ENCODE measurements at regions not wholly inside any gene's neighbourhood (a gene's known extent, or its start where the extent isn't known, plus 50 kb on each side); places are given as distances from the start of the nearest gene placed in this dataset.

DNA sequence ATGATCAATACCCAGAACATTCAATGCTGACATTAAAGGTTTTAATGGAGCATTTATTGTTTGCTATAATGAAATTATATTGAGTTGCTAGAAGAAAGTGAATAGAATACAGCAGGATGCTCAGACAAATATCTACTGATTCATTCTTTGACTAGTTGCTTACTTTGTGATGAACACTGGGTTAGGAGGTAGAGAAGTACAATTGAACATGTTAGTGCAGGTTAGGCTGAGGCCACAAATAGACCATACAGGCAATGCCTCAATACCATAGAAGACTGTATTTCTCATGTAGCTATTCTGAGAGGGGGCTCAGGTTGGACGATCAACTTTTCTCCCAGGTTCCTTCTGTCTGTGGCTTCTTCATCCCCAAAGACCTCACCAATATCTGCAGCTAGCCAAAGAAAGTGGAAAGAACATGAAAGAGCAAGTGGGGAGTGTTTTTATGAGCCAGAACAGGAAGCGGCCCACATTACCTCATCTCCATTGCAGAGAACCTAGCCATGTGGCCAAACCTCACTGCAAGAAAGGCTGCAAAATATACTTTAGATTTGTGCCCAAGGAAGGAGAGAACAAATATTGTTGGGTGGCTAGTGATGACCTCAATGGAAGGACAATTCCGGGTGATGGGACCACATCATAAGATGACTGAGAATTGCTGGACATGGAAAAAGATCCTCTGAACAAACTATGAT lies 180.3 kb upstream of the GATB start:
- no peak for DNase-seq (ENCODE audit: low read depth)

DNA sequence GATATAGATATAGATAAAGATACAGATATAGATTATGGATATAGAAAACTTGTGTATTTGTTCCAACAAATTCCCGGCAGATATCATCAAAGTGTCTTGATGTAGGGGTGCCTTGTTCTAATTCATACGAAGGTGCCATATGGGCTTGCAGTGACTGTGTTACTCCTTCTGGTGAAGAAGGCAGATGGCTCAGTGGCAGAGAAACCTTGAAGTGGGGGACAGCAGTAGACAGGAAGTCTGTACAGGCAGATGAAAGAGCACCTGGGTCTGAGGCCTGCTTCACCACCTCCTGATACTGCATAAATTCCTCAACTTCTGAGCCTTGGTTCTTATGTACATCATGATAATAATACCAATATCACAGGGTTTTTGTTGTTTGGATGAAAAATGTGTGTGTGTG lies 179.5 kb upstream of the GATB start:
- DNase-seq (ENCODE audit: low read depth) = no peak

GRCh38 chr4:151939670-151940069 lies 178.9 kb upstream of the GATB start:
- no peak for DNase-seq (ENCODE audit: low read depth)

DNA sequence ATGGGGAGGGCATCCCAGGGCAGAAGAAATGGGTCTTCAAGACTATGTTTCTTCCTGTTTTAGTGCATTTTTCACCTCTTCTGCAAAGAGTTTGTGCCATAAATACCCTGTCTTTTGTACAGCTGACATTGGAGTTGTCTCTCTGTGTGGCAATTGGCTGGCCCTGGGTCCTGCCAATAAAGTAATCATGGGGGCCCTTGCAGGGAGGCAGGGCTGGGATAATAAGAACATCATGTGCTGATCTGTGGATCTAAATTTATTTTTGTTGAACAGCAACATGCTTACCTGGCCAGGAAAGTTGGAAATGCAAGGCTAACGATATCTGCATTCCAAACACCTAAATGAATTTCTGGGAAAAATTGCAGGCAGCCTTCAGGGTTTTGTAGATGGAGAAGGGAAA lies 174.6 kb upstream of the GATB start:
- DNase-seq (ENCODE audit: low read depth) = no peak

DNA sequence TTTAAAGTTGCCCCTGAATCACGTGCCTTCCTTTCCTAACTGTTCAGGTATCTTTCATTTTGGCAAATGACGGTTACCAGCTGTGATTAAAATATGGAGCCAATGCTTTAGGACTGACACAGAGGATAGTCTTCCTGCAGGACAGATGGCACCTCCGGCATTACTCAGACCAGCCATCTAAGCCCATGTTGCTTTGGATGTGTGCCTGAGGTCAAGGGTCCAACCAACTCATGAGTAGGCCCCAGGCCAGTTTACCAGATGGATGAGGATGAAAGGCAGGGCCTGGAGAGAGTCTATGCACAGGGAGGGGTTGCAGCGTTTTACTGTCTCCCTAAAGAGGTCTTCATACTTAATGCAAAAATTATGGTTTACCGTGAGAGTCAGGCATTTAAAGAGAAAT lies 174.0 kb upstream of the GATB start:
- no peak for DNase-seq (ENCODE audit: low read depth)

GRCh38 chr4:151933122-151933827 lies 172.5 kb upstream of the GATB start:
- DNase-seq (ENCODE audit: low read depth) = no peak

DNA sequence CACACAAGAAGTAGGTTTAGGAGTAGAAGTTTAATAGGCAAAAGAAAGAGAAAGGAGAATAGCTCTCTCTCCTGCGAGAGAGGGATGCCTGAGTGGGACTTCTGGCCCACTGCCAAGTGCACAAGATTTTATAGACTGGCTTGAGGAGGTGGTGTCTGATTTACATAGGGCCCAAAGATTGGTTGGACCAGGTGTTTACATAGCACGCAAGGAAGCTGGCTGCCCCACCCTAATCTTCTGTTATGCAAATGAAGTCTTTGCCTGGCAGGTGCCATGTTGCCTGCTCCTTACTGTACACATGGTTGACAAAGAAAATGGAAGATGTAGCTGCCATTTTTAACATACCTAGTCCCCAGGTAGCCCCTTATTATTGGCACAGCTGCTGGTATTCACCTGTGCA lies 170.8 kb upstream of the GATB start:
- DNase-seq (ENCODE audit: low read depth) = no peak

GRCh38 chr4:151930372-151930771 lies 169.6 kb upstream of the GATB start:
- DNase-seq (ENCODE audit: low read depth) = no peak

DNA sequence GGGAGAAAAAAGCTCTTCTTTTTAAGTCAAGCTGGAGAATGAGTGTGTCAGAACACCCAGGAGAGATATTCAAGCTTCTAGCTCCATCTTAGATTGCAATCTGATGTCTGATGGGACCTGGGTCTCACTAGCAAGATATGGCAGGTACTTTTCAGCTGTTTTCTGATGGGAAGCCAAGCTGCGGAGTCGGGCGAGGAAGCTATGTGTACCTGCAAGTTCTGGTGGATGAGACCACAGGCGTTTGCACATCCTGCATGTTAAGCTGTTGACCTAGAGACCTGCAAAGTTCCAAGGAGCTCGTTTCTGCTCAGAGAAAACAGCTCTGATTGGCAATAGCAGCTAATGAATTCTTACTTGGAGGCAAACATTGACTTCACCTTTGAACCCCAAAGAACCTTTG lies 167.3 kb upstream of the GATB start:
- DNase-seq (ENCODE audit: low read depth) = no peak

DNA sequence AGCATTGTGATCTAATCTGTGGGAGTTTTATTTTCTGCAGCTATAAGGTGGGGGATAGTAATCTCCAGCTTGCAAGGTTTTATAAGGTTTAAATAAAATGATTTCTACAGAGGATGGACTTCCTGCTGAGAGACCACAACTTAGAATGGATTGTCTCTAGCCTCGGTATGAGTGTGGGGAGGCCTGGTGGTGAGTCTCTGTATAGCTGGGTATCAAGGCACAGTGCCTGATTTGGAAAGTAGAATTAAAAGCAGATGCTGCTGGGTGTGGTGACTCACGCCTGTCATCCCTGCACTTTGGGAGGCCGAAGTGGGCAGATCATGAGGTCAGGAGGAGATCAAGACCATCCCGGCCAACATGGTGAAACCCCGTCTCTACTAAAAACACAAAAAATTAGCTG lies 162.0 kb upstream of the GATB start:
- no peak for DNase-seq (ENCODE audit: low read depth)

DNA sequence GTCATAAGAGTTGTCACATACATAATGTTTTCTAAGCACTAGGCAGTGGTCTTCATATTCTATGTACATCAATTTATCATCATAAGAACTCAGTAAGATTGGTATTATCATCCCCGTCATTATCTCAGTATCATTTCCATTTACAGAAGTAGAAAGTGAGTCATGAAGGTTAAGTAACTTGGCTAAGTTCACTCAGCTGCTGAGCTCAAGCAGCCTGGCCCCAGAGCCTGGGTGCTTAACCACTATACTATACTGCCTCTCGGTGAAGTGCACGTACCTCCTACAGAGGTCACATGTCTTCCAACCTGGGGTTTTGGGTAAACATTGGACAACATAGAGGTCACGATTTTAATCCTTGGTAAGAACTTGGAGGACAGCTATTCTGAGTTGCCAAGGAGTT lies 161.5 kb upstream of the GATB start:
- DNase-seq (ENCODE audit: low read depth) = no peak

DNA sequence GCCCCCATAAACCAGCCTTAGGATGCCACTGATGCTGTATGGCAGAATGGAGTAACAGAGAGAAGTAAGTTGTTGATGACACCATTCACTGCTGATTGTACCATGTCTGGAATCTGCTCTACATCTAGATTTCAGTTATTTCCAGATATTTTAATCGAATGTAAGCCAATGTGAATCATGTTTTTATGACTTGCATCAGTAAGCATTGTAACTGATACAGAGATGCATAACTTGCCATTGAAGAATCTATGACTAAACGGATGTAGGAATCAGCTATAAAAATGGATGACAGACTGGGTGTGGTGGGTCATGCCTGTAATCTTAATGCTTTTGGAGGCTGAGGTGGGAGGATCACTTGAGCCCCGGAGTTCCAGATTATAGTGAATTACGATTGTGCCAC lies 161.0 kb upstream of the GATB start:
- DNase-seq (ENCODE audit: low read depth) = no peak

- DNase-seq (ENCODE audit: low read depth) = no peak
Observed at GRCh38 chr4:151921386-151921785, 160.6 kb upstream of the GATB start.

DNA sequence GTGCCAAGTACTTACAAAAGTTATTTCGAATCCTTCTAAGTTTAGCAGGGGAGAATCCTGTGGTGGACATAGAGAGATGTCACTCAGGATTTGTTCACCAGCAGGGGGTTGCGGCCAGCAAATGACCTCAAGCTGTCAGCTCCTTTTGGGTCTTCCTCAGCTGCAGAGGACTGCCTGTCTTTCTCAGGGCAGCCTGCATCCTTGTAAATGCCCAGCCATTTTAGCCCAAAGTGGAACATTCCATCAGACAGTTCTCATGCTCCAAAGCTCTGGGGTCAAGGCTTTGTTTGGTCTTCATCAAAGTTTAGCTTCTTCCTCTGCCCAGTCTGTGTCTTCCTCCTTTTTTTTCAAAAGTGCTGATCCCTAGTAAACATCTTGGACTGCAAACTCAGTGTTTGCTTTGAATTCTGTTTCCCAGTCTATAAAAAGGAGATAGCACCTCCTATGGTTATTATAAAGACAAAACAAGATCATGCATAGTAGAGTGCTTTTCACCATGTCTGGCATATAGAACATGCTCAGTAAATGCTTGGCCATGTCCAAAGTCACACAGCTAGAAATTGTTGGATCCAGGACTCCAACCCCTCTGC lies 156.4 kb upstream of the GATB start:
- no peak for DNase-seq (ENCODE audit: low read depth)

- no peak for DNase-seq (ENCODE audit: low read depth)
Observed at GRCh38 chr4:151912632-151913031, 151.8 kb upstream of the GATB start.

GRCh38 chr4:151911970-151912369 lies 151.2 kb upstream of the GATB start:
- no peak for DNase-seq (ENCODE audit: low read depth)

GRCh38 chr4:151908734-151909497 lies 148.1 kb upstream of the GATB start:
- DNase-seq (ENCODE audit: low read depth) = no peak

GRCh38 chr4:151908201-151908600 lies 147.4 kb upstream of the GATB start:
- no peak for DNase-seq (ENCODE audit: low read depth)

DNA sequence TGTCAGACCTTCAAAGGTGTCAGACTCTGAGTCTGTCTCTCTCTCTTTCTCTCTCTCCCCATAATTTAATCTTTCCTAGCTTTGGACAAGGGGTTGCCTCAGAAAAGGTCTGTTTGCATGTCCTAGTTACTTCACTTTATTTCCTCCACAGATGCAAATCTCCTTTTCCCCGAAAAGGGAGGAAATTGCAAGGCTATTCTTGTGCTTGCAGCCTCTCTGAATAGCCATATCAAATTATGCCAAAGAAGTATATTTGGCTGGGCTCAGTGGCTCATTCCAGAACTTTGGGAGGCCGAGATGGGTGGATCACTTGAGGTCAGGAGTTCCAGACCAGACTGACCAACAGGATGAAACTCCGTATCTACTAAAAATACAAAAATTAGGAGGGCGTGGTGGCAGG lies 145.6 kb upstream of the GATB start:
- DNase-seq (ENCODE audit: low read depth) = no peak

DNA sequence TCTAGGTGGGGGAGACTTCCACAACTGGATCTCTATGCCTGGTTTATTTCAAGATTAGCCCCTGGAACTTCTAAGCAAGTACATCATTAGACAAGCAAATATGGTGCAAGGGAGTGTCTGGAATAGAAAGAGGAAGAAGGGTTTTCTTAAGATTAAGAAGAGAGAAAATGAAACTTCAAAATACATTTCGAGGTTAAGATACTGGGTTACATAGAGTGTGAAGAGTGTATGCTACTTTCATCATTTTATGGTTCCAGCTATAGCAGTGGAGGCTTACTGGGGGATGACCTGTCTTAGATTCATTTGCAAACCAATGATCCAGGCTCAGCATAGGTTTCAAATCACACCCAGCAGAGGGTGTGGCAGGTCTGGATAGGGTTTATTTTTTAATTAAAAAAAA lies 144.4 kb upstream of the GATB start:
- no peak for DNase-seq (ENCODE audit: low read depth)

DNA sequence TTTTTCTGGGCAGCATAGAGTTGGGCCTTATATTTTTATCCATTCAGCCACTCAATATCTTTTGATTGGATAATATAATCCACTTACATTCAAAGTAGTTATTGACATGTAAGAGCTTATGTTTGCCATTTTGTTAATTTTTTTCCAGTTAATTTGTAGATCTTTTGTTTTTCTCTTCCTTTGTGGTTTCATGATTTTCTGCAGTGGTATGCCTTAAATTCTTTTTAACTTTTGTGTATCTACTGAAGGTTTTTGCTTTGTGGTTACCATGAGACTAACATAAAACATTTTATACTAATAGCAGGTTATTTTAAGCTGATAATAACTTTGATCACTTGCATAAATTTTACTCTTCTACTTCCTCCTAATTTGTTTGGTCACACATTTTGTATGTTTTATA lies 140.8 kb upstream of the GATB start:
- peak; percentile 39 for DNase-seq (ENCODE audit: low read depth)

GRCh38 chr4:151896880-151897279 lies 136.1 kb upstream of the GATB start:
- no peak for DNase-seq (ENCODE audit: low read depth)

DNA sequence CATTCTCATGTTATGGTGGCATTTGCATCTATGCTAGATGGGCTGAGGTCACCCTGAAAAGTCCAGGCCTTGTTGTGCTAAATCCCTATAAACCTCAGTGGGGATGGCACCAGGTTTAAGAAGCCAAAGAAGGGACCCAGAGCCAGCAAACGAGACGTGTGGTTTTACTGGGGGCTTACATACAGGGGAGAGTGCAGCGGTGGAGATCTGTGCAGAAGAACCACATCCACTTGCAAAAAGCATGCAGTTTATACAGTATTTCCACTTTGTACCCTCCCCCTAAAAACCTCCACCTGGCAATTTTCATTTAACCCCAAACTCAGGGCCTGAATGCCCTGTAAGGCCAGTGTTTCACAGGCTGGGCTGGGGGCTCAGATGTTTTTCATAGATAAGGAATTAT lies 134.9 kb upstream of the GATB start:
- DNase-seq (ENCODE audit: low read depth) = no peak
